OCI-LY7 (cell line): ENCODE measurements at regions not wholly inside any gene's neighbourhood (a gene's known extent, or its start where the extent isn't known, plus 50 kb on each side); places are given as distances from the start of the nearest gene placed in this dataset.

ENCODE experiments used
- BruUV-seq: library from RNA; stranded (reverse); fragments of 400-500 nt; replicated peaks from 2 replicates; lab custom pipeline; 2021; lab: Mats Ljungman, UMichigan
- CTCF ChIA-PET: fragments of 300-600 bp; sonication (Branson Sonifier 250); formaldehyde crosslinking; loops from one replicate; lab custom pipeline; 2022; ENCODE audit warnings: antibody characterized with exemption; ENCODE audit not compliant: unreplicated experiment; lab: Charles Lee
- POLR2A ChIA-PET: fragments of 300-600 bp; sonication (Branson Sonifier 250); formaldehyde crosslinking; loops from one replicate; lab custom pipeline; 2022; ENCODE audit warnings: antibody characterized with exemption; lab: Charles Lee
- DNase-seq: peaks from one replicate; pipeline ENCODE4 v3.0.0-alpha.2; 2015; ENCODE audit warnings: low spot score
- H2AFZ ChIP-seq: fragments of 200-600 bp; sonication (generic), shearing (Covaris generic); 2 replicates; pipeline ENCODE4 v1.6.1; 2014; ENCODE audit warnings: mild to moderate bottlenecking, antibody characterized with exemption, low read length, moderate library complexity
- H3K27ac ChIP-seq: fragments of 200-600 bp; sonication (generic); 2 replicates; pipeline ENCODE4 v1.5.1; 2014; ENCODE audit warnings: mixed run types, low read depth, mild to moderate bottlenecking, moderate library complexity, low read length, inconsistent platforms; ENCODE audit not compliant: poor library complexity, severe bottlenecking
- H3K36me3 ChIP-seq: fragments of 200-600 bp; sonication (generic); 2 replicates; pipeline ENCODE4 v1.6.1; 2014; ENCODE audit warnings: mild to moderate bottlenecking, antibody characterized with exemption, low read length, moderate library complexity, mixed read lengths; ENCODE audit not compliant: insufficient read depth
- H3K4me1 ChIP-seq: fragments of 200-600 bp; sonication (generic); 2 replicates; pipeline ENCODE4 v1.5.1; 2014; ENCODE audit warnings: mild to moderate bottlenecking, low read length; ENCODE audit not compliant: insufficient read depth, poor library complexity, severe bottlenecking
- H3K4me2 ChIP-seq: fragments of 200-600 bp; sonication (generic); 2 replicates; pipeline ENCODE4 v1.6.1; 2014; ENCODE audit warnings: mild to moderate bottlenecking, low read length
- H3K4me3 ChIP-seq: fragments of 200-600 bp; sonication (generic); 2 replicates; pipeline ENCODE4 v1.5.1; 2014; ENCODE audit warnings: mild to moderate bottlenecking, low read depth, low read length; ENCODE audit not compliant: poor library complexity, severe bottlenecking
- H3K79me2 ChIP-seq: fragments of 200-600 bp; sonication (generic); 2 replicates; pipeline ENCODE4 v1.6.1; 2016; ENCODE audit warnings: low read depth, mild to moderate bottlenecking, low read length, moderate library complexity, mixed read lengths; ENCODE audit not compliant: insufficient read depth
- H3K9me2 ChIP-seq: fragments of 200-600 bp; sonication (generic); 2 replicates; pipeline ENCODE4 v1.6.1; 2016; ENCODE audit warnings: mild to moderate bottlenecking, low read length, mixed read lengths; ENCODE audit not compliant: insufficient read depth
- H3K9me3 ChIP-seq: fragments of 200-600 bp; sonication (generic); 2 replicates; pipeline ENCODE4 v1.6.1; 2014; ENCODE audit warnings: mild to moderate bottlenecking, mixed run types, low read length, mixed read lengths
- H4K20me1 ChIP-seq: fragments of 200-600 bp; sonication (generic); 2 replicates; pipeline ENCODE4 v1.6.1; 2014; ENCODE audit warnings: mild to moderate bottlenecking, antibody characterized with exemption, low read length, moderate library complexity, mixed read lengths; ENCODE audit not compliant: insufficient read depth
- EZH2phosphoT487 ChIP-seq: fragments of 200-600 bp; sonication (generic); IDR thresholded peaks from 2 replicates; pipeline ENCODE4 v1.6.1; 2018; ENCODE audit warnings: low read depth, borderline replicate concordance, mild to moderate bottlenecking, mixed run types, antibody characterized with exemption, low read length, moderate library complexity, mixed read lengths
- intact Hi-C: fragments of 100-400 bp; cut with micrococcal nuclease; formaldehyde crosslinking; loops from one replicate; pipeline ENCODE4 v1.10.0; 2022; ENCODE audit not compliant: unreplicated experiment
- TF ChIP-seq, protein P1 (sequence below): fragments of 200-600 bp; sonication (generic); conservative IDR thresholded peaks from 2 replicates; pipeline ENCODE4 v1.5.1; 2014; ENCODE audit warnings: mild to moderate bottlenecking, antibody characterized with exemption, low read length, moderate library complexity, mixed read lengths

DNA sequence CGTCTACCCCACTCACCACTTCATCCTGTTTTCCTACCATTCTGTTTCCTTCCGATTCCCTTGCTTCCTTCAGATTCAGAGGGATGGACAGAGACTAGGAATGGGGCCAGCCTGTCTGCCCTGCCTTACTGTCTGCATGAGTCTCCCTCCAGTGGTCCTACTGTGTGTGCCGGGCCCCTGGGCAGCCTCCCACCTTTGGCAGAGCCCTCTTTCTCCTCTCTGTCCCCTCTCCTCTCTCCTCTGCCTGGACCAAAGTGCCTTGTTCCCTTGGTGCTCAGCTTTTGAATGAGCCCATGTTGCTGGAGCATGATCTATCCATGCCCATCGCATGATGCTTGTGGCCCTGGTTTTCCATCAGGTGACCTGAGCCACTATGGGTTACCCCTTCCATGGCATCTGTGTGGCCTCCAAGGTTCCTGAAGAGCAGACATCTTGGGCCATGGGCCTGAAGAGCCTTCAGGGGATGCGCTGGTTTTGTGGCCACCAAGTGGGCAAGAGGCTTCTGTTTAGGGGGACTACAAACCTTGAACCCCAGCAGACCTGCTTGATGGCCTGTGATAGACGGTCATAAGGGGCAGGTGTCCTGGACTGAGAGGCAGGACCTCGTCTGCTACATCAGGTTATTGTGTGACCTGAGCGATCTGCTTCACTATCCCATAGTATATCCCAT is 54.2 kb upstream of the BCL11B start:
- ChIA-PET POLR2A (no interaction called here), CTCF (no interaction called here)
- intact Hi-C loops, result no loop called here
- H3K9me3 ChIP-seq, result no peaks in the 10 kb centered on the region
- TF ChIP-seq, protein P1, sequence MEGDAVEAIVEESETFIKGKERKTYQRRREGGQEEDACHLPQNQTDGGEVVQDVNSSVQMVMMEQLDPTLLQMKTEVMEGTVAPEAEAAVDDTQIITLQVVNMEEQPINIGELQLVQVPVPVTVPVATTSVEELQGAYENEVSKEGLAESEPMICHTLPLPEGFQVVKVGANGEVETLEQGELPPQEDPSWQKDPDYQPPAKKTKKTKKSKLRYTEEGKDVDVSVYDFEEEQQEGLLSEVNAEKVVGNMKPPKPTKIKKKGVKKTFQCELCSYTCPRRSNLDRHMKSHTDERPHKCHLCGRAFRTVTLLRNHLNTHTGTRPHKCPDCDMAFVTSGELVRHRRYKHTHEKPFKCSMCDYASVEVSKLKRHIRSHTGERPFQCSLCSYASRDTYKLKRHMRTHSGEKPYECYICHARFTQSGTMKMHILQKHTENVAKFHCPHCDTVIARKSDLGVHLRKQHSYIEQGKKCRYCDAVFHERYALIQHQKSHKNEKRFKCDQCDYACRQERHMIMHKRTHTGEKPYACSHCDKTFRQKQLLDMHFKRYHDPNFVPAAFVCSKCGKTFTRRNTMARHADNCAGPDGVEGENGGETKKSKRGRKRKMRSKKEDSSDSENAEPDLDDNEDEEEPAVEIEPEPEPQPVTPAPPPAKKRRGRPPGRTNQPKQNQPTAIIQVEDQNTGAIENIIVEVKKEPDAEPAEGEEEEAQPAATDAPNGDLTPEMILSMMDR, result no peak
- TF ChIP-seq EZH2phosphoT487, result no peak
- H3K27ac ChIP-seq, result no peak overlapping the region
- no TSS peak for BruUV-seq
- no peaks in the 10 kb centered on the region for H4K20me1 ChIP-seq
- no peak overlapping the region for H3K4me2 ChIP-seq
- H3K4me3 ChIP-seq, result no peak overlapping the region
- no peak for DNase-seq
- H3K36me3 ChIP-seq, result no peaks in the 10 kb centered on the region
- no peak overlapping the region for H2AFZ ChIP-seq
- no peaks in the 10 kb centered on the region for H3K79me2 ChIP-seq
- H3K4me1 ChIP-seq, result no peaks in the 10 kb centered on the region
- no peaks in the 10 kb centered on the region for H3K9me2 ChIP-seq

DNA sequence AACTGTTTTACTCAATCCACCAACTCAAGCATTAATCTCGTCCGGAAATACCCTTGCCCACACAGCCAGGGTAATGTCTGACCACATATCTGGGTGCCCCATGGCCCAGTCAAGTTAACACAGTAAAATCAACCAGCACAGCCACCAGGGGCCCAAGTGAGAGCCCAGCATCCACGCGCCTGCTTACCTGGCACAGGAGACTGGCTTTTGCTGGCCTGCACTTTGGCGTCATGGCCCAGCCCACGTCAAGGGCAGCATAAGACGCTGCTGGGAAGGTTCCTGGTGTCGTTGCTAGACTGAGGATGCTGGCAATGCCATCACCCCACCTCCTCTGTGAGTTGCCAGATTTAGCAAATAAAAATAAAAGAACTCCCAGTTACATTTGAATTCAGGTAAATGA is 53.6 kb upstream of the BCL11B start:
- ChIA-PET POLR2A (no interaction called here), CTCF (no interaction called here)
- Histone ChIP-seq H3K79me2 (no peaks in the 10 kb centered on the region), H3K9me3 (no peaks in the 10 kb centered on the region), H4K20me1 (no peaks in the 10 kb centered on the region), H2AFZ (no peak overlapping the region), H3K4me1 (no peaks in the 10 kb centered on the region), H3K4me3 (no peak overlapping the region), H3K36me3 (no peaks in the 10 kb centered on the region), H3K4me2 (no peak overlapping the region), H3K9me2 (no peaks in the 10 kb centered on the region), H3K27ac (no peak overlapping the region)
- intact Hi-C loops, result no loop called here
- TF ChIP-seq, protein P1, result no peak
- TF ChIP-seq EZH2phosphoT487, result no peak
- BruUV-seq, result no TSS peak
- DNase-seq, result no peak

DNA sequence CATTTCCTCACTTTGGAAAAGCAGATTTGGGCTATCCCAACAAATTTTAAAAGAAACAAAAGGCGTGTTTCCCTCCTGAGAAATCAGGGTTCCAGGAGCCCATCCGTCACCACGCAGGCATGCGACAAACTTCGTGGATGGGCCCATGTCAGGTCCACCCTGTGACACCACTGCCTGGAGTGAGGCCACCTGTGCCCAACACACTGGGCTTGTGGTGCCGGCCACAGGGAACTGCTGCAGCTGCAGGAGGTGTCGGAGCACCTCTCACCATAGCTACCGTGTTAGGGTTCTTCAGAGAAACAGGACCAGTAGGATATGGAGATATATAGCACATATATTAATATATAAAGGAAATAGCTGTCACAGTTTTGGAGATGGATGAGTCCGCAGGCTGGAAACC is 53.0 kb upstream of the BCL11B start:
- POLR2A ChIA-PET, result no interaction called here
- Histone ChIP-seq H3K9me2 (no peaks in the 10 kb centered on the region), H3K9me3 (no peaks in the 10 kb centered on the region), H3K27ac (no peak overlapping the region), H3K4me2 (no peak overlapping the region), H4K20me1 (no peaks in the 10 kb centered on the region), H3K79me2 (no peaks in the 10 kb centered on the region), H3K4me1 (no peaks in the 10 kb centered on the region), H3K36me3 (no peaks in the 10 kb centered on the region), H3K4me3 (no peak overlapping the region), H2AFZ (no peak overlapping the region)
- DNase-seq, result no peak
- TF ChIP-seq, protein P1, result no peak
- no peak for TF ChIP-seq EZH2phosphoT487
- intact Hi-C loops, result no loop called here
- CTCF ChIA-PET, result no interaction called here
- no TSS peak for BruUV-seq
